ENCODE measurements at regions not wholly inside any gene's neighbourhood (a gene's known extent, or its start where the extent isn't known, plus 50 kb on each side); places are given as distances from the start of the nearest gene placed in this dataset.
"Not testable (repeated sequence)": the region's sequence is repeated elsewhere in the genome, so short reads cannot be mapped to it uniquely, and the experiment has no call there.

- DNase-seq (ENCODE audit: low spot score) = no peak
- TF ChIP-seq CTCF (IDR thresholded peaks at IDR 0.05; ENCODE audit: extremely low read depth, missing control alignments) = no peak
These were observed 308.5 kb upstream of the MAGI2 start for GRCh38 chr7:79761876-79762429.

- not testable (repeated sequence) for DNase-seq (ENCODE audit: low spot score)
These were observed 297.5 kb upstream of the MAGI2 start for GRCh38 chr7:79750941-79751340.

- DNase-seq (ENCODE audit: low spot score) = no peak
- no peak for TF ChIP-seq CTCF (IDR thresholded peaks at IDR 0.05; ENCODE audit: extremely low read depth, missing control alignments)
These were observed 296.4 kb upstream of the MAGI2 start for GRCh38 chr7:79749856-79750255.

- no peak for DNase-seq (ENCODE audit: low spot score)
- TF ChIP-seq CTCF (IDR thresholded peaks at IDR 0.05; ENCODE audit: extremely low read depth, missing control alignments) = no peak
These were observed 288.2 kb upstream of the MAGI2 start for GRCh38 chr7:79741684-79742083.

- no peak for DNase-seq (ENCODE audit: low spot score)
These were observed 286.6 kb upstream of the MAGI2 start for GRCh38 chr7:79740076-79740475.

GRCh38 chr7:79739036-79739709 lies 285.7 kb upstream of the MAGI2 start:
- not testable (repeated sequence) for DNase-seq (ENCODE audit: low spot score)

More at GRCh38 chr7:79740076-79740475, 286.6 kb upstream of the MAGI2 start:
- no peak for TF ChIP-seq CTCF (IDR thresholded peaks at IDR 0.05; ENCODE audit: extremely low read depth, missing control alignments)

- no peak for DNase-seq (ENCODE audit: low spot score)
- no peak for TF ChIP-seq CTCF (IDR thresholded peaks at IDR 0.05; ENCODE audit: extremely low read depth, missing control alignments)
These were observed 283.0 kb upstream of the MAGI2 start for GRCh38 chr7:79736418-79736817.

GRCh38 chr7:79735012-79735411 lies 281.5 kb upstream of the MAGI2 start:
- no peak for DNase-seq (ENCODE audit: low spot score)
- no peak for TF ChIP-seq CTCF (IDR thresholded peaks at IDR 0.05; ENCODE audit: extremely low read depth, missing control alignments)

All from GM20000 (cell line).